BLaER1 (cell line): ENCODE measurements at regions not wholly inside any gene's neighbourhood (a gene's known extent, or its start where the extent isn't known, plus 50 kb on each side); places are given as distances from the start of the nearest gene placed in this dataset.

Experiments
- H3K27ac ChIP-seq: shearing (Covaris generic); formaldehyde crosslinking; 2 replicates; pipeline ENCODE4 v1.8.1; 2022
- H3K27me3 ChIP-seq: shearing (Covaris generic); formaldehyde crosslinking; 2 replicates; pipeline ENCODE4 v1.8.1; 2022
- H3K36me3 ChIP-seq: shearing (Covaris generic); formaldehyde crosslinking; 2 replicates; pipeline ENCODE4 v1.8.1; 2022
- H3K4me1 ChIP-seq: shearing (Covaris generic); formaldehyde crosslinking; 2 replicates; pipeline ENCODE4 v1.8.1; 2022
- H3K4me2 ChIP-seq: shearing (Covaris generic); formaldehyde crosslinking; 2 replicates; pipeline ENCODE4 v1.8.1; 2022
- H3K4me3 ChIP-seq: shearing (Covaris generic); formaldehyde crosslinking; 2 replicates; pipeline ENCODE4 v1.8.1; 2022
- H3K9ac ChIP-seq: shearing (Covaris generic); formaldehyde crosslinking; 2 replicates; pipeline ENCODE4 v1.8.1; 2022
- H3K9me3 ChIP-seq: shearing (Covaris generic); formaldehyde crosslinking; 2 replicates; pipeline ENCODE4 v1.8.1; 2022
- H4K20me1 ChIP-seq: shearing (Covaris generic); formaldehyde crosslinking; 2 replicates; pipeline ENCODE4 v1.8.1; 2022
- Cebpa-rat ChIP-seq: shearing (Covaris generic); IDR thresholded peaks from 2 replicates; pipeline ENCODE4 v1.8.1; 2022

DNA sequence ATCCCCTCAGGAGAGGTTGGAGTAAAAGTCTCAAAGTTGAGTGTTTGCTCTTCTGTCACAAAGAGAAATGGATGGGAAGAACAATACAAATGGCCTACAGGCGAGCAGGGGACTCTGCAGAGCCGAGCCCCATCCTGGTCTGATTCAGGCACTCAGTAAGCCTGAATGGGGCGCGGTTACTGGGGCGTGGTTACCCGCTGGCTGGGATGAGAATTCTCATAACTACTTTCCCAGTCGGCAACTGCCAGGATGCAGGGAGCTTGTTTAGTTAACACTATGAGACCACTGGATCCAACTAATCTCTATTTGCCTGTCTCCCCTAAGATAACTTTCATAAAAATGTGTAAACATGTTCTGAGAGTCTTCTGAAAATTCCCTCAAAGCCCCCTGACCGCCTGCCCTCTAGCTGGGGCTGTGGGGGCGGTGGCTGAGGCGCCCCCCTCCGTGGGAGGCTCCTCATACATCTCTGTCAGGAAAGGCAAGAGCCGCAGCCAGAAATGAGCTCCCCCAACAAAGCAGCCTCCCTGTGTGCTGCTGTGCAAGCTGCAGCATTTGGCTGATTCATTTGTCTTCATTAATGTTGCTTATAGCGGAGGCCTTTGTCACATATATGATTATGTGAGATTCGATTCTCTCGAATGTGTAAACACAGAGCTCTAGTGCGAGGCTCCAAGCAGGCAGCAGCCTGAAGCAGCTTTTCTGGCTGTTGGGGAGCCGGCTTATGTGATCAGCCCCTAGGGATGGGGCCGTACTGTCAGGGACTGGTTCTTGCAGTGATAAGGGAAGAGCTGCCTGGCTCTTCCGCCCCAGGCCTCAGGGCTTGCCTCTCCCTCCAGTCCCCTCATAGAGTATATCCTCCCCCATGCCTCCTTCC is 126.1 kb upstream of the ARHGAP5 start:
- Histone ChIP-seq H3K9ac (no peak overlapping the region), H3K27me3 (no peaks in the 10 kb centered on the region), H3K4me1 (peaks cover 5% of the 10 kb centered on the region), H3K4me2 (no peak overlapping the region), H4K20me1 (no peaks in the 10 kb centered on the region), H3K27ac (no peak overlapping the region), H3K36me3 (no peaks in the 10 kb centered on the region), H3K4me3 (no peak overlapping the region), H3K9me3 (no peaks in the 10 kb centered on the region)
- no peak for TF ChIP-seq Cebpa-rat

DNA sequence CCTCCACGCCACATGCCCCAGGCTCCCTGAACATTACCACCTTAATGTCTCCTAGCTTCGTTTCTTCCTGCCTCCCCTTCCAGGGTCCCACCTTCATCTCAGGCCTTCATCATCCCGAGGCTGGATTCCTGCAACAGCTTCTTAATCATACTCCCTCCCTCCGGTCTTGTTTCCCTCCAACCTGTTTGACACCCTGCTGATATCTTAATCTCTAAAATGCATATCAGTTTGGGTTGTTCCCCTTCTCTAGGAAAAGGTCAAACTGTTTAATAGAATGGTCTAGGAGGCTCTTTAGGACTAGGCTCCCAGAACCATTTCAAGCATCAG is 125.5 kb upstream of the ARHGAP5 start:
- no peaks in the 10 kb centered on the region for H3K27me3 ChIP-seq
- no peaks in the 10 kb centered on the region for H3K9me3 ChIP-seq
- H3K9ac ChIP-seq, result no peak overlapping the region
- H3K27ac ChIP-seq, result no peak overlapping the region
- H3K4me3 ChIP-seq, result no peak overlapping the region
- H3K4me2 ChIP-seq, result no peak overlapping the region
- no peaks in the 10 kb centered on the region for H4K20me1 ChIP-seq
- no peak for TF ChIP-seq Cebpa-rat
- H3K36me3 ChIP-seq, result no peaks in the 10 kb centered on the region
- H3K4me1 ChIP-seq, result peaks cover 8% of the 10 kb centered on the region

DNA sequence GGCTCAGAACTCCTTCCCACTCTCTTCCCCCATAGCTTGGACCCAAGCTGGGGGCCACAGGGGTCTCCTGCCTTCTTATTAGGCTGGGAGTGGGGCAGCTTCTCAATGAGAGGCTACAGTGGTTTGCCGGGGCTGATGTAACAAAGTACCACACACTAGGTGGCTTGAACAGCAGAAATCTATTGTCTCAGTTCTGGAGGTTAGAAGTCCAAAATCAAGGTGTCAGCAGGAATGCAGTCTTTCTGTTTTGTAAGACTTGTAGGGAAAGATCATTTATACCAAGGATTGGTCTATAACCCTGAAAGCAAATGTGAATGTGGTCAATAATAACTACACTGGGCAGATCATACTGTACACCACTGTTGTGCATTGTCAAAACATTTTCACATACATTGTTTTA is 124.5 kb upstream of the ARHGAP5 start:
- no peak overlapping the region for H3K4me3 ChIP-seq
- H3K4me1 ChIP-seq, result peaks cover 8% of the 10 kb centered on the region
- H3K27ac ChIP-seq, result no peak overlapping the region
- H3K27me3 ChIP-seq, result no peaks in the 10 kb centered on the region
- no peak overlapping the region for H3K9ac ChIP-seq
- no peak overlapping the region for H3K4me2 ChIP-seq
- H3K9me3 ChIP-seq, result no peaks in the 10 kb centered on the region
- no peak for TF ChIP-seq Cebpa-rat
- H3K36me3 ChIP-seq, result no peaks in the 10 kb centered on the region
- H4K20me1 ChIP-seq, result no peaks in the 10 kb centered on the region

DNA sequence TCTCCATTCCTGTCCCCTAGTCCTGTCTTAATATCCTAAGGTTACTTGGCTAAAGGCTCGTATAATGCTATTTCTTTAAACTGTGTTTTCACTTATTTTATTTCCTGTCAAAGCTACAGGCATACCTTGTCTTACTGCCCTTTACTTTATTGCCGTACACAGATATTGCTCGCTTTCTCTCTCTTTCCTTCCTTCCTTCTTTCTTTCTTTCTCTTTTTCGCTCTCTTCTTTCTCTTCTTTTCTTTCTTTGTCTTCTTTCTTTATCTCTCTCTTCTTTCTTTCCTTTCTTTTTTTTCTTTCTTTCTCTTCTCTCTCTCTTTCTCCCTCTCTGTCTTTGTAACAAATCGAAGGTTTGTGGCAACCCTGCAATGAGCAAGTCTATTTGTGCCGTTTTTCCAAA is 123.9 kb upstream of the ARHGAP5 start:
- H3K4me1 ChIP-seq, result peaks cover 8% of the 10 kb centered on the region
- no peaks in the 10 kb centered on the region for H3K27me3 ChIP-seq
- no peaks in the 10 kb centered on the region for H3K9me3 ChIP-seq
- no peaks in the 10 kb centered on the region for H4K20me1 ChIP-seq
- H3K4me3 ChIP-seq, result no peak overlapping the region
- TF ChIP-seq Cebpa-rat, result no peak
- no peak overlapping the region for H3K4me2 ChIP-seq
- no peaks in the 10 kb centered on the region for H3K36me3 ChIP-seq
- no peak overlapping the region for H3K9ac ChIP-seq
- no peak overlapping the region for H3K27ac ChIP-seq

DNA sequence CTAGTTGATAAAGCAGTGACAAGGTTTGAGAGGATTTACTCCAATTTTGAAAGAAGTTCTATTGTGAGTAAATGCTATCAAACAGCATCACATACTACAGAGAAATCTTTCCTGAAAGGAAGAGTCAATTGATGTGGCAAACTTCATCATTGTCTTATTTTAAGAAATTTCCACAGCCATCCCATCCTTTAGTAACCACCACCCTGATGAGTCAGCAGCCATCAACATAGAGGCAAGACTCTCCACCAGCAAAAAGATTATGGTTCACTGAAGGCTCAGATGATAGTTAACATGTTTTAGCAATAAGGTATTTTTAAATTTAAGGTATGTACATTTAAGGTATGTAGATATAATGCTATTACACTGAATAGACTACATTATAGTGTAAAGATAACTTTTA is 122.1 kb upstream of the ARHGAP5 start:
- H3K4me1 ChIP-seq, result peaks cover 8% of the 10 kb centered on the region
- H3K36me3 ChIP-seq, result no peaks in the 10 kb centered on the region
- no peaks in the 10 kb centered on the region for H3K27me3 ChIP-seq
- H4K20me1 ChIP-seq, result no peaks in the 10 kb centered on the region
- H3K4me2 ChIP-seq, result no peak overlapping the region
- no peak overlapping the region for H3K4me3 ChIP-seq
- no peak overlapping the region for H3K27ac ChIP-seq
- H3K9ac ChIP-seq, result no peak overlapping the region
- no peak for TF ChIP-seq Cebpa-rat
- 0 out of 2 replicates have a peak, but pooled peaks cover 4% of the 10 kb centered on the region for H3K9me3 ChIP-seq

DNA sequence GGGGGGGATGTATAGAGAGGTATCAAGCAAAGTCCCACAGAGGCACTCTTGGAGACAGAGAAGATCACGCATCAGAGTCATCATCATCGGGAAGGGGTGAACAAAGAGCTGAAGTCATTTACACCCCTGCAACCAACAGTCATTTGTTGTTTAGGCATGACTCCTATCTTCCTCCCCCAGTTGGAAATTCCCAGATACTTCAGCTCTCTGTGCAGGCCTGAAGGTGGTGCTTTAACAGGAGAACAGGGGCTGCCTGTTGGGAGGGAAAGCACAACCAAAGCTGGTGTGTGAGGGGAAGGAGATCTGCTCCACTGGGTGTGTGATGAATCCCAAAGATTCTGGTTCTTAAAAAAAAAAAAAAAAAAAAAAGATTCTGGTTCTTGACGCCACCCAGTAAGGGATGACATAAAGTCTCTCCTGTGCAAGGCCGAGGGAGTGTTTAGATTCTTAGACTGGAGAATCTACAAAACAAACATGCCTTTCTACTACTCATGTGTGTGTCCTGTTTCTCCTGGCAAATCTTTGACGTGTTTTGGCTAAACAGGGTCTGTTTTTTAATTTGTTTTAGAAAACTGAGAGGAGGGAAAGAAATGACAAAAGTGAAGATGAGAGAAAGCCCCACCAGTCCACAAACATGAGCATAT is 121.0 kb upstream of the ARHGAP5 start:
- TF ChIP-seq Cebpa-rat, result no peak
- Histone ChIP-seq H3K4me3 (no peak overlapping the region), H3K36me3 (no peaks in the 10 kb centered on the region), H3K9me3 (0 out of 2 replicates have a peak, but pooled peaks cover 4% of the 10 kb centered on the region), H3K27ac (no peak overlapping the region), H4K20me1 (no peaks in the 10 kb centered on the region), H3K4me2 (no peak overlapping the region), H3K9ac (no peak overlapping the region), H3K4me1 (peaks cover 8% of the 10 kb centered on the region), H3K27me3 (no peaks in the 10 kb centered on the region)

DNA sequence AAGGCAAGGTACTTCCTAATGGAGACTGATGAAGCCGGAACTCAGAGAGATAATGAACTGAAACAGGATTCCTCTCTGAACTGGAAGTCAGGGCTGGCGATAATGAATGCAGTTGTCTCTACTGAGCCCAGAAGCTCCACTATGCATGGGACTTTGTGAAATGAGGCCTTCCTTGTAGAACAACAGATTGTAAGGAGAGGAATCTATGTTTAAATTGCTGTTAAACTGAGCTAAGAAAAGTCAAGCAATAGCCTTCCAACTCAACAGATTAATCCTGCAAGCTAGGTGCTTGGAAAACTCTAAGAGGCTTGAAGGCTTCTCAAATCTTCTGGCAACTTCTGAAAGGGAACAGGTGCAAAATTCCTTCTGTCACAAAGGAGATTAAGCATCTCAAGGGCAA is 119.5 kb upstream of the ARHGAP5 start:
- Histone ChIP-seq H3K9me3 (0 out of 2 replicates have a peak, but pooled peaks cover 4% of the 10 kb centered on the region), H4K20me1 (no peaks in the 10 kb centered on the region), H3K9ac (no peak overlapping the region), H3K36me3 (no peaks in the 10 kb centered on the region), H3K4me3 (no peak overlapping the region), H3K4me2 (no peak overlapping the region), H3K4me1 (peaks cover 8% of the 10 kb centered on the region), H3K27me3 (no peaks in the 10 kb centered on the region), H3K27ac (no peak overlapping the region)
- TF ChIP-seq Cebpa-rat, result no peak

DNA sequence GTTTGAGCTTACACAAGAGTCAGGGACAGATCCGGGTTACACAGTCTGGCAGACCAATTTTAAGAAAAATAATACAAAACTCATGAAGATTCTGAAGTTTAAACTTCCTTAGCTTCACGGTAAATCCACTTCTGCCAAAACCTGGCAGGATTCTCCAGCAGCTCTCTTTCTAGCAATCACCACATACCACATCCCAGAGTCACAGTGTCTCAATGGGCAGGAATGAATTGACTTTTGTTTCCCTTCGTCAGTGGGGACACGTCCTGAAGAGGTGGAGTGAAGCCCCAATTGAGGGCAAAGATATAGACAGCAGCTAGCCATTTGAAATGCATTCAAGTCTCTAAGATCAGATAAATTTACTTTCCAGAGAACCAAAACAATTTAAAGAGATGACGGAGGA is 117.1 kb upstream of the ARHGAP5 start:
- Histone ChIP-seq H3K9me3 (0 out of 2 replicates have a peak, but pooled peaks cover 4% of the 10 kb centered on the region), H3K27me3 (no peaks in the 10 kb centered on the region)
- no peak for TF ChIP-seq Cebpa-rat

DNA sequence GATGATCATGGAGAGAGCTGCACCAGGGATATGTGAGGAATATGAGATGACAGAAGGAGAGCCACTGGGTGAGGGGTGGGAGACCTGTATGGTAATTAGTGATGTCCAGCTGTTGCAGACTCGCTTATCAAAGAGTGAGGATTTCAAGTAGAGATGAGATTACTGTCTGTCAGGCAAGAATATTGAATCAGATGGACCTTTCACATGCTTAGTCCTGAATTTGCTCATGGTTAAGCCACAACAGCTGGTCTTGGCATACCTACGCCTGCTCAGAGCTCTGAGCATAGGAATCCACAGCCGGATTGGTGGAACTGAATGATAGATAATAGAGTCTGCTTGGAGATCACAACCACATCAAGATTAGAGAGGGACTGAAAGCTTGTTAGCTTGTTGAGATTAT is 115.2 kb upstream of the ARHGAP5 start:
- no peaks in the 10 kb centered on the region for H3K36me3 ChIP-seq
- H3K4me1 ChIP-seq, result no peaks in the 10 kb centered on the region
- no peak overlapping the region for H3K9ac ChIP-seq
- no peaks in the 10 kb centered on the region for H4K20me1 ChIP-seq
- no peak for TF ChIP-seq Cebpa-rat
- H3K27ac ChIP-seq, result no peak overlapping the region
- no peak overlapping the region for H3K4me2 ChIP-seq
- H3K9me3 ChIP-seq, result 0 out of 2 replicates have a peak, but pooled peaks cover 4% of the 10 kb centered on the region
- H3K27me3 ChIP-seq, result no peaks in the 10 kb centered on the region
- no peak overlapping the region for H3K4me3 ChIP-seq

More for the DNA sequence above, 117.1 kb upstream of the ARHGAP5 start:
- no peaks in the 10 kb centered on the region for H3K36me3 ChIP-seq
- H3K4me2 ChIP-seq, result no peak overlapping the region
- H3K27ac ChIP-seq, result no peak overlapping the region
- H3K9ac ChIP-seq, result no peak overlapping the region
- H3K4me3 ChIP-seq, result no peak overlapping the region
- H4K20me1 ChIP-seq, result no peaks in the 10 kb centered on the region
- H3K4me1 ChIP-seq, result peaks cover 8% of the 10 kb centered on the region

DNA sequence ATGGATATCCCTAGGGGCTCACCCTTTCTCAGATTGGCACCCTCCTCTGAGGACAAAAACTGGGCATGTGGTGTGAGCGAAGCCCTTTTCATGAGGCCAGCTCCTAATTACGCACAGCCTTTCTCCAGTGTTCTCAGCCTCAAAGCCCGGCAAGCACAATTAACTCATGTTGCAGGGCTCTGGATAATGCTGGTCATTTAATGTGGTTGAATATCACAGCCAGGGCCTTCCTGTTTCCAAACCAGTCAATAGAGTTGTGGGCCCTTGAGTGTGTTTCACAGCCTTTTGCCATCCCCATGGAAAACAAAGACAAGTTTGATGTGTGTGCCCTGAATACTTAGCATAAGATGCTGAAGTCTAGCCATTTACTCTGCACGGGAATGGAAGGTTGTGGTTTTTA is 114.2 kb upstream of the ARHGAP5 start:
- H3K4me3 ChIP-seq, result no peak overlapping the region
- no peaks in the 10 kb centered on the region for H3K36me3 ChIP-seq
- no peak for TF ChIP-seq Cebpa-rat
- no peaks in the 10 kb centered on the region for H4K20me1 ChIP-seq
- no peak overlapping the region for H3K4me2 ChIP-seq
- peaks cover 5% of the 10 kb centered on the region; the same call in 1 of the 2 replicates for H3K4me1 ChIP-seq
- no peak overlapping the region for H3K9ac ChIP-seq
- no peaks in the 10 kb centered on the region for H3K27me3 ChIP-seq
- no peak overlapping the region for H3K27ac ChIP-seq
- H3K9me3 ChIP-seq, result 0 out of 2 replicates have a peak, but pooled peaks cover 4% of the 10 kb centered on the region
